Endothelial cell of umbilical vein (primary cell): ENCODE measurements at regions not wholly inside any gene's neighbourhood (a gene's known extent, or its start where the extent isn't known, plus 50 kb on each side); places are given as distances from the start of the nearest gene placed in this dataset.

Experiments
- BruUV-seq: library from RNA; stranded (reverse); fragments of 400-500 nt; replicated peaks from 2 replicates; lab custom pipeline; 2021; lab: Mats Ljungman, UMichigan
- CTCF ChIA-PET: fragments of 300-600, 350-600 bp; sonication (Branson Sonifier 250); formaldehyde crosslinking; loops from one replicate; lab custom pipeline; 2021; ENCODE audit warnings: antibody characterized with exemption, inconsistent platforms; lab: Charles Lee
- POLR2A ChIA-PET: fragments of 300-600, 350-600 bp; sonication (Branson Sonifier 250); formaldehyde crosslinking; loops from one replicate; lab custom pipeline; 2021; ENCODE audit warnings: antibody characterized with exemption, inconsistent platforms; lab: Charles Lee
- DNase-seq: peaks from one replicate; pipeline ENCODE4 v3.0.0-alpha.2; 2011; ENCODE audit warnings: low read depth, low spot score
- FAIRE-seq: peaks from 2 replicates; lab custom pipeline; 2011; peaks lifted over from hg19 to GRCh38; lab: Jason Lieb, UNC
- H2AFZ ChIP-seq: 2 replicates; pipeline ENCODE4 v1.6.0; 2012; ENCODE audit warnings: low read depth, low read length, control low read depth, inconsistent platforms
- H3K27ac ChIP-seq: 2 replicates; pipeline ENCODE4 v1.5.1; 2011; ENCODE audit warnings: low read depth, mild to moderate bottlenecking, control low read depth, low read length, moderate library complexity; ENCODE audit not compliant: insufficient read depth
- H3K27me3 ChIP-seq, 2 experiments: 2 replicates each; pipeline versions ENCODE4 v1.6.0 to v1.6.1; 2011; ENCODE audit warnings: low read length in 2 of 2, mixed read lengths in 1 of 2; ENCODE audit not compliant: control insufficient read depth in 2 of 2, insufficient read depth in 2 of 2
- H3K36me3 ChIP-seq, 2 experiments: 2 replicates in 1 of 2; 3 replicates in 1 of 2; pipeline ENCODE4 v1.5.1; 2011; ENCODE audit warnings: low read length in 2 of 2, mild to moderate bottlenecking in 1 of 2, moderate library complexity in 1 of 2; ENCODE audit not compliant: control insufficient read depth in 2 of 2, insufficient read depth in 2 of 2; ENCODE audit errors: extremely low read depth in 1 of 2
- H3K4me1 ChIP-seq: 3 replicates; pipeline ENCODE4 v1.5.1; 2011; ENCODE audit warnings: mild to moderate bottlenecking, low read length; ENCODE audit not compliant: control insufficient read depth, insufficient read depth; ENCODE audit errors: extremely low read depth
- H3K4me2 ChIP-seq: 2 replicates; pipeline ENCODE4 v1.6.1; 2011; ENCODE audit warnings: low read length, control low read depth, mixed read lengths; ENCODE audit not compliant: insufficient read depth
- H3K4me3 ChIP-seq, 3 experiments: fragments of 200-600 bp in 1 of 3; sonication (generic), shearing (Covaris generic) in 1 of 3; replicated peaks in 1 of 3; 2 replicates each; pipeline ENCODE4 v1.5.1; 2011 to 2016; ENCODE audit warnings: control low read depth in 3 of 3, low read length in 3 of 3, mild to moderate bottlenecking in 2 of 3, inconsistent platforms in 1 of 3, low read depth in 1 of 3, moderate library complexity in 1 of 3; ENCODE audit not compliant: insufficient read depth in 1 of 3
- H3K79me2 ChIP-seq: 2 replicates; pipeline ENCODE4 v1.6.0; 2012; ENCODE audit warnings: low read length, inconsistent platforms; ENCODE audit not compliant: control insufficient read depth, insufficient read depth
- H3K9ac ChIP-seq: replicated peaks from 2 replicates; pipeline ENCODE3; 2011; ENCODE audit warnings: low read length, control low read depth; ENCODE audit not compliant: insufficient read depth; ENCODE audit errors: extremely low read depth
- H3K9me1 ChIP-seq: replicated peaks from 3 replicates; pipeline ENCODE4 v1.6.0; 2011; ENCODE audit warnings: mild to moderate bottlenecking, low read length; ENCODE audit not compliant: control insufficient read depth, insufficient read depth; ENCODE audit errors: extremely low read depth
- H3K9me3 ChIP-seq: replicated peaks from 2 replicates; pipeline ENCODE4 v1.5.1; 2012; ENCODE audit warnings: low read length, inconsistent platforms; ENCODE audit not compliant: control insufficient read depth, insufficient read depth
- H4K20me1 ChIP-seq: replicated peaks from 2 replicates; pipeline ENCODE3; 2011; ENCODE audit warnings: mild to moderate bottlenecking, low read length; ENCODE audit not compliant: control insufficient read depth, insufficient read depth; ENCODE audit errors: extremely low read depth
- EZH2 ChIP-seq: IDR thresholded peaks from 2 replicates; pipeline ENCODE4 v1.6.1; 2012; ENCODE audit warnings: borderline replicate concordance, low read depth, mild to moderate bottlenecking, moderate library complexity, low read length, inconsistent platforms; ENCODE audit not compliant: severe bottlenecking
- FOS ChIP-seq: IDR thresholded peaks from 2 replicates; pipeline ENCODE4 v1.6.1; 2011; ENCODE audit warnings: mild to moderate bottlenecking, low read length, moderate library complexity, borderline replicate concordance; ENCODE audit not compliant: insufficient read depth
- GATA2 ChIP-seq: IDR thresholded peaks from 2 replicates; pipeline ENCODE4 v1.7.0; 2011; ENCODE audit warnings: low read depth, mild to moderate bottlenecking, moderate library complexity, mixed read lengths, low read length; ENCODE audit not compliant: insufficient read length, insufficient read depth
- JUN ChIP-seq: IDR thresholded peaks from 2 replicates; pipeline ENCODE4 v1.6.1; 2011; ENCODE audit warnings: borderline replicate concordance, low read depth; ENCODE audit not compliant: insufficient read length, insufficient read depth
- MYC ChIP-seq: IDR thresholded peaks from one replicate; pipeline ENCODE4 v1.6.1; 2011; ENCODE audit warnings: mild to moderate bottlenecking, low read depth, low read length
- POLR2A ChIP-seq: IDR thresholded peaks from 2 replicates; pipeline ENCODE4 v1.6.1; 2012; ENCODE audit warnings: low read depth, mild to moderate bottlenecking, control low read depth, low read length
- POLR2AphosphoS5 ChIP-seq: IDR thresholded peaks from 2 replicates; pipeline ENCODE4 v1.6.1; 2012; ENCODE audit warnings: low read depth, mild to moderate bottlenecking, control low read depth, low read length, moderate library complexity; ENCODE audit not compliant: insufficient read depth
- dilution Hi-C: fragments of 300-500 bp; cut with MboI; formaldehyde crosslinking; loops from one replicate; pipeline ENCODE4 v1.15.0; 2019; ENCODE audit warnings: low sequenced_read_pairs; ENCODE audit not compliant: extremely low pct_ligation_motif_present
- intact Hi-C: fragments of 100-400 bp; cut with micrococcal nuclease; formaldehyde crosslinking; loops from one replicate; pipeline ENCODE4 v1.10.0; 2022
- TF ChIP-seq, protein P1 (sequence below): IDR thresholded peaks from 2 replicates; pipeline ENCODE4 v1.6.1; 2011; ENCODE audit not compliant: insufficient read depth, insufficient read length
- TF ChIP-seq, protein P2 (sequence below), 2 donors: IDR thresholded peaks; 1 replicate in 1 of 2; 2 replicates in 1 of 2; pipeline ENCODE4 v1.5.1; 2011; ENCODE audit warnings: low read length in 2 of 2, mild to moderate bottlenecking in 2 of 2, moderate library complexity in 2 of 2, control low read depth in 1 of 2, inconsistent platforms in 1 of 2, low read depth in 1 of 2; ENCODE audit not compliant: insufficient read depth in 1 of 2; ENCODE audit errors: extremely low read depth in 1 of 2

DNA sequence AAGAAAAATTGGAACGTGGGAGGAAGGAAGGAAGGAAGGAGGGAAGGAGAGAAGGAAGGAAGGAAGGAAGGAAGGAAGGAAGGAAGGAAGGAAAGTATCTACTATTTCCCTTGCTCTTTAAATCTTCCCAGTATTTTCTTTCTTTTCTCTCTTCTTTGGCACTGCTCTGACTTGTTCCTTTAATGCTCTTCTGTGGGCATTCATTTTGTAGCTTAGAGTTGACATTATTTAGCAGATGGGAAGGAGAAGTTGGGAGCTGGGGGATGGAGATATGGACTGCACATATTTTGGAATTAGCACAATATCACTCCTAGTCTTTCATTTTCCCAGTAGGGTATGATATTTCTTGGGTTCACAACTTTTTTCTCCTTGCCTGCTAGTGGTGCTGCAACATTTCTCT is 152.2 kb downstream of the TFAP2B start:
- DNase-seq (no peak), FAIRE-seq (no peak)
- TF ChIP-seq, protein P1, sequence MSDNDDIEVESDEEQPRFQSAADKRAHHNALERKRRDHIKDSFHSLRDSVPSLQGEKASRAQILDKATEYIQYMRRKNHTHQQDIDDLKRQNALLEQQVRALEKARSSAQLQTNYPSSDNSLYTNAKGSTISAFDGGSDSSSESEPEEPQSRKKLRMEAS, result no peak
- TF ChIP-seq MYC (no peak), POLR2A (no peak), JUN (no peak)
- TF ChIP-seq, protein P2, sequence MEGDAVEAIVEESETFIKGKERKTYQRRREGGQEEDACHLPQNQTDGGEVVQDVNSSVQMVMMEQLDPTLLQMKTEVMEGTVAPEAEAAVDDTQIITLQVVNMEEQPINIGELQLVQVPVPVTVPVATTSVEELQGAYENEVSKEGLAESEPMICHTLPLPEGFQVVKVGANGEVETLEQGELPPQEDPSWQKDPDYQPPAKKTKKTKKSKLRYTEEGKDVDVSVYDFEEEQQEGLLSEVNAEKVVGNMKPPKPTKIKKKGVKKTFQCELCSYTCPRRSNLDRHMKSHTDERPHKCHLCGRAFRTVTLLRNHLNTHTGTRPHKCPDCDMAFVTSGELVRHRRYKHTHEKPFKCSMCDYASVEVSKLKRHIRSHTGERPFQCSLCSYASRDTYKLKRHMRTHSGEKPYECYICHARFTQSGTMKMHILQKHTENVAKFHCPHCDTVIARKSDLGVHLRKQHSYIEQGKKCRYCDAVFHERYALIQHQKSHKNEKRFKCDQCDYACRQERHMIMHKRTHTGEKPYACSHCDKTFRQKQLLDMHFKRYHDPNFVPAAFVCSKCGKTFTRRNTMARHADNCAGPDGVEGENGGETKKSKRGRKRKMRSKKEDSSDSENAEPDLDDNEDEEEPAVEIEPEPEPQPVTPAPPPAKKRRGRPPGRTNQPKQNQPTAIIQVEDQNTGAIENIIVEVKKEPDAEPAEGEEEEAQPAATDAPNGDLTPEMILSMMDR (IDR thresholded peaks at IDR 0.05; ENCODE audit: extremely low read depth in 1 of 2, insufficient read depth in 1 of 2, low read depth in 1 of 2, low read length in 2 of 2), result no peak
- H3K9ac ChIP-seq, result no peak overlapping the region
- ChIA-PET CTCF (no interaction called here), POLR2A (no interaction called here)
- H3K4me3 ChIP-seq, result no peak overlapping the region
- no peaks in the 10 kb centered on the region for H3K9me3 ChIP-seq
- H3K79me2 ChIP-seq, result no peaks in the 10 kb centered on the region
- H3K4me2 ChIP-seq, result no peak overlapping the region
- intact Hi-C loops, result no loop called here
- no peaks in the 10 kb centered on the region for H3K27me3 ChIP-seq
- H3K9me1 ChIP-seq, result no peaks in the 10 kb centered on the region
- H2AFZ ChIP-seq, result no peak overlapping the region
- no peaks in the 10 kb centered on the region for H4K20me1 ChIP-seq
- no TSS peak for BruUV-seq
- H3K36me3 ChIP-seq, result no peaks in the 10 kb centered on the region
- dilution Hi-C loops, result no loop called here
- no peaks in the 10 kb centered on the region for H3K4me1 ChIP-seq
- no peak overlapping the region for H3K27ac ChIP-seq

DNA sequence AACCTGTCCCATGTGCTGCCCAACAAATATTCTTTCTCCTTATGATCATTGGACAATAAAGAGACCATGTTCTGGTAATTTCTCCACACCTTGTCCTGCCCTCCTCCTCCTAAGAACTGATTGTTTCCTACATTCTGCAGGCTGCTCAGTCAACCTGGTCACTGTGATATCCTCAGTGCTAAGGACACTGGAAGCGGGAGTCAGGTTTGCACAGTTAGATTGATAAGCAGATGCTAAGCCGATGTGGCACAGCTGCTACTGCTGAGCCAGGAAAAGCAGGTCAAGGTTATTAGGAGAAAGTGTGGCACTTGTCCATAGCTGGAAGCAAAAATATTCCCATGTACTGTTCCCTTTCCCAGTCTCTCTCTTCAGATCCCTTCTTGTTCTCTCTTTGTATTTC is 154.8 kb downstream of the TFAP2B start:
- ChIA-PET CTCF (no interaction called here), POLR2A (no interaction called here)
- Histone ChIP-seq H3K9me1 (no peaks in the 10 kb centered on the region), H3K36me3 (no peaks in the 10 kb centered on the region), H3K9me3 (no peaks in the 10 kb centered on the region), H3K4me1 (no peaks in the 10 kb centered on the region), H3K4me2 (no peak overlapping the region), H3K4me3 (no peak overlapping the region), H3K9ac (no peak overlapping the region), H3K27ac (no peak overlapping the region), H3K79me2 (no peaks in the 10 kb centered on the region), H3K27me3 (no peaks in the 10 kb centered on the region), H4K20me1 (no peaks in the 10 kb centered on the region), H2AFZ (no peak overlapping the region)
- BruUV-seq, result no TSS peak
- dilution Hi-C loops, result no loop called here
- TF ChIP-seq POLR2AphosphoS5 (no peak), GATA2 (no peak), POLR2A (no peak), EZH2 (no peak), JUN (no peak), MYC (no peak), FOS (no peak)
- TF ChIP-seq, protein P1, result no peak
- TF ChIP-seq, protein P2 (IDR thresholded peaks at IDR 0.05; ENCODE audit: extremely low read depth in 1 of 2, insufficient read depth in 1 of 2, low read depth in 1 of 2, low read length in 2 of 2), result no peak
- intact Hi-C loops, result no loop called here
- DNase-seq, result no peak
- FAIRE-seq, result no peak
